ENCODE measurements at regions not wholly inside any gene's neighbourhood (a gene's known extent, or its start where the extent isn't known, plus 50 kb on each side); places are given as distances from the start of the nearest gene placed in this dataset.

- no peak for TF ChIP-seq CTCF (IDR thresholded peaks at IDR 0.05; ENCODE audit: insufficient read depth, low read length, poor library complexity, severe bottlenecking)
- H3K36me3 ChIP-seq (ENCODE audit: control insufficient read depth, insufficient read depth, low read length), result no peaks in the 10 kb centered on the region
- DNase-seq (ENCODE audit: extremely low read depth, insufficient read length), result no peak
- H3K27me3 ChIP-seq (replicated peaks; ENCODE audit: control insufficient read depth, insufficient read depth, low read length), result no peaks in the 10 kb centered on the region
- no peak overlapping the region for H3K4me3 ChIP-seq (replicated peaks; ENCODE audit: low read depth, low read length)
Observed at GRCh38 chr10:128713874-128714570, 587.8 kb upstream of the MKI67 start.

DNA sequence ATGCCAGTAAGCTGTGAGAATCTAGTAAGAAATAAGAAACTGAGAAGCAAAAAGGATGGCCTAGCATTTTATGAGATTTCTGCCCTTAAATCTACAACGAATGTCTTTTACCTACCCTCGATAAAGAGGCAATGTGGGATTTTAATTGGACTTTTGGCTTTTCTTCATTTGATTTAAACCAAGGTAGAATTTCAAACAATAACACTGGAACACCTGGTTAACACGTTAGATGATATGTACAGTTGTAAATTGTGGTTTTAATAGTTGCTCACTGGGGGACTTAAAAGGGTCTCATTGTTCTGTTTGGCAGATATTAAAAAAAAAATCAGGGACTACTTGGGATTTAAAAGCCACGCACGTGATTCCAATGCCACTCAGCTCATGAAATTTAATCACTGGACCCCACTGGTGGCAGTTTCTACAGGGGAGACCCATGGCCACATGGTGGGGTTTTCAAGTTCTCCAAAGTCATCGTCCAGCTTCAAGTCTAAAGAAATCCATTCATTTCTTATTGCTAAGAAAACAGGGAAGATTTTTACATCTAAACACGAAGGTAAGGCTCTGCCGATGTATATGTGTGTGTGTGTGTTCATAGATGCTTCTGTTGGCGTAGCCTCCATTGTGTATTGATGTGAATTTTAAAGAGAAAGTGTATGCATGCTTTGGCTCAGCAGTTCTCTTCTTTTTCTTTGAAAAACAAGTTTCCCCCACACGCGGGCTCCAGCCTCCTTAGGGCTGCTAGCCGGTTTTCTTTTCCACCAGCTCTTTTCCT is 588.6 kb upstream of the MKI67 start:
- Histone ChIP-seq H3K4me3 (replicated peaks; ENCODE audit: low read depth, low read length) (no peak overlapping the region), H3K27me3 (replicated peaks; ENCODE audit: control insufficient read depth, insufficient read depth, low read length) (no peaks in the 10 kb centered on the region), H3K36me3 (ENCODE audit: control insufficient read depth, insufficient read depth, low read length) (no peaks in the 10 kb centered on the region)
- DNase-seq (ENCODE audit: extremely low read depth, insufficient read length), result no peak
- TF ChIP-seq CTCF (IDR thresholded peaks at IDR 0.05; ENCODE audit: insufficient read depth, low read length, poor library complexity, severe bottlenecking), result no peak

DNA sequence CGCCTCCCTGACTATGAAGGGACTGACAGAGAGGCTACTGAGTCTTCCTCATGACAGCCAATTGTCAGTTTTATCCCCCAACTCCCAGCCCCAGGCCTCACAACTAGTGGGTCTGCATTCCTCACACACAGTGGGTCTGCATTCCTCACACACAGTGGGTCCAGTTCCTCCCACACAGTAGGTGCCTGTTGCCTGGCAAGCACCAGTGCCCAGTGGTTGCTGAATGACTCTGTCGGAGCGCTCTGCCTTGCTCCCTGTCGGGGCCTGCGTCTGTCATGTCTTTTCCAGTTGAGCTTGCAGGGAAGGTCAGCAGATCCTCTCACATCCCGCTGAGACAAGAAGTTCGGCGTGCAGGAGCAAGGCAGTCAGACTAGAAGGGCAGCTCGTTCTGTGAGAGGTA is 590.0 kb upstream of the MKI67 start:
- Histone ChIP-seq H3K27me3 (replicated peaks; ENCODE audit: control insufficient read depth, insufficient read depth, low read length) (no peaks in the 10 kb centered on the region), H3K36me3 (ENCODE audit: control insufficient read depth, insufficient read depth, low read length) (no peaks in the 10 kb centered on the region), H3K4me3 (replicated peaks; ENCODE audit: low read depth, low read length) (no peak overlapping the region)
- no peak for DNase-seq (ENCODE audit: extremely low read depth, insufficient read length)
- TF ChIP-seq CTCF (IDR thresholded peaks at IDR 0.05; ENCODE audit: insufficient read depth, low read length, poor library complexity, severe bottlenecking), result no peak

DNA sequence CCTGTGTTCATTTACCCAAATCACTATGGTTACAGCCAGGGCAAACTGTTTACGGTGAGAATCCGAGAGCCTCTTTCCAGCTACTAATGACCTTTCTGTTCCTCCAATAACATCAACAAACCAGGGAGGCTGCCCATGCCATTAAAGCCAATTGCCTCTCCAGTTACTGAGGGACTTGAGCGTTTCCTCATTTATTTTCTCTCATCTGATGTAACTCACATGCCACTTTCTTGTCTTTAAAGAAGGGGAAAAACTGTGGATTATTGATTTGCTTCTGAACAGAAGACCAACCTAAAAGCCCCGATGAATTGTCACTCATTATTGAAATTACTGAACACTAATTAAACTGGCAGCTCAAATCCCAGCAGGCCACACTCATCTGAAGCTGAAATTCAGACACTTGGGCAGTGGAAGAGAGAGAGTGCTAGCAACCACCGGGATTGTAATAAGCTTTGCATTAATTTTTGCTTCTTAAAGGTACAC is 595.8 kb upstream of the MKI67 start:
- no peak for DNase-seq (ENCODE audit: extremely low read depth, insufficient read length)
- TF ChIP-seq CTCF (IDR thresholded peaks at IDR 0.05; ENCODE audit: insufficient read depth, low read length, poor library complexity, severe bottlenecking), result no peak
- Histone ChIP-seq H3K4me3 (replicated peaks; ENCODE audit: low read depth, low read length) (no peak overlapping the region), H3K36me3 (ENCODE audit: control insufficient read depth, insufficient read depth, low read length) (no peaks in the 10 kb centered on the region), H3K27me3 (replicated peaks; ENCODE audit: control insufficient read depth, insufficient read depth, low read length) (no peaks in the 10 kb centered on the region)

DNA sequence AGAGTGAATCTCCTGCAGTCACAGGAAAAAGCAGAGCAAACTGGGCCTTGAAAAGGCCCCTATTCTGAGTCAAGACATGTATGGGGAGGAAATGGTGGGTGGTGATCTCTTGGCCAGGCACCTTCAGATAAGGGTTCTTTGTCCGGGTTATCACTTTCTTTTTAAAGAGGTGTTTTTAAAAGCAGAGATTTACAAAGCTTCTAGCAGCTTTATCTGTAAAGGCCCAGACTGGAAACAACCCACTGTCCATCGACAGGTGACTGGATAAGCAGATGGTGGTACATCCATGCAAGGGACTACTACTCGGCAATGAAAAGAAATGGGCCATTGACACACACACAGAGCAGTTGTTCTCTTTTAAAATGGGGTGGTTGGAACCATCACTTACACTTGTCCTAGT is 596.7 kb upstream of the MKI67 start:
- H3K36me3 ChIP-seq (ENCODE audit: control insufficient read depth, insufficient read depth, low read length), result no peaks in the 10 kb centered on the region
- TF ChIP-seq CTCF (IDR thresholded peaks at IDR 0.05; ENCODE audit: insufficient read depth, low read length, poor library complexity, severe bottlenecking), result no peak
- no peak overlapping the region for H3K4me3 ChIP-seq (replicated peaks; ENCODE audit: low read depth, low read length)
- no peak for DNase-seq (ENCODE audit: extremely low read depth, insufficient read length)
- no peaks in the 10 kb centered on the region for H3K27me3 ChIP-seq (replicated peaks; ENCODE audit: control insufficient read depth, insufficient read depth, low read length)

Data from GM06990 (cell line).